ENCODE measurements at regions not wholly inside any gene's neighbourhood (a gene's known extent, or its start where the extent isn't known, plus 50 kb on each side); places are given as distances from the start of the nearest gene placed in this dataset.

DNA sequence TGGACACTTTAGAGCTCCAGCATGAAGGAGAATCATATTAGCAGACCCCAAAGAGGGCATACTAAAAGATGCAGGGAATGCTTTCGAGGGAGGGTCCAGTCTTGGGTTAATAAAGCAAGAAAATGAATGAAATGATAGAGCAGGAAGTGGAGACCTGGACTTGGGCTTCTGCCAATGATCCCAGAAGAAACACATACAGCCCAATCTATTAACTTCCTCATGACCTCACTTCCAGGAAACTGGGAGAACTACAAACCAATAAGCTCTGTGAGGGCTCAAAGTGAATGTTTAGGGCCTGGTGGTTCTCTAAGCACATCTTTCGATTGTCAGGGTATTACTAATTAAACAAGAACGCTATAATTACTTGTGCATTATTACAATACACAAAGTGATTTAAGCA, 53.6 kb upstream of the SSX2IP start:
- no peak for TF ChIP-seq EZH2 (IDR thresholded peaks at IDR 0.05; ENCODE audit: insufficient read depth, low read length)
- TF ChIP-seq, protein P1, sequence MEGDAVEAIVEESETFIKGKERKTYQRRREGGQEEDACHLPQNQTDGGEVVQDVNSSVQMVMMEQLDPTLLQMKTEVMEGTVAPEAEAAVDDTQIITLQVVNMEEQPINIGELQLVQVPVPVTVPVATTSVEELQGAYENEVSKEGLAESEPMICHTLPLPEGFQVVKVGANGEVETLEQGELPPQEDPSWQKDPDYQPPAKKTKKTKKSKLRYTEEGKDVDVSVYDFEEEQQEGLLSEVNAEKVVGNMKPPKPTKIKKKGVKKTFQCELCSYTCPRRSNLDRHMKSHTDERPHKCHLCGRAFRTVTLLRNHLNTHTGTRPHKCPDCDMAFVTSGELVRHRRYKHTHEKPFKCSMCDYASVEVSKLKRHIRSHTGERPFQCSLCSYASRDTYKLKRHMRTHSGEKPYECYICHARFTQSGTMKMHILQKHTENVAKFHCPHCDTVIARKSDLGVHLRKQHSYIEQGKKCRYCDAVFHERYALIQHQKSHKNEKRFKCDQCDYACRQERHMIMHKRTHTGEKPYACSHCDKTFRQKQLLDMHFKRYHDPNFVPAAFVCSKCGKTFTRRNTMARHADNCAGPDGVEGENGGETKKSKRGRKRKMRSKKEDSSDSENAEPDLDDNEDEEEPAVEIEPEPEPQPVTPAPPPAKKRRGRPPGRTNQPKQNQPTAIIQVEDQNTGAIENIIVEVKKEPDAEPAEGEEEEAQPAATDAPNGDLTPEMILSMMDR (IDR thresholded peaks at IDR 0.05; ENCODE audit: insufficient read depth, low read depth, low read length) = no peak
